Fibroblast of skin of scalp (primary cell): ENCODE measurements at regions not wholly inside any gene's neighbourhood (a gene's known extent, or its start where the extent isn't known, plus 50 kb on each side); places are given as distances from the start of the nearest gene placed in this dataset.
"Not testable (repeated sequence)": the region's sequence is repeated elsewhere in the genome, so short reads cannot be mapped to it uniquely, and the experiment has no call there.

Experiments used
- DNase-seq: peaks from one replicate; pipeline ENCODE4 v3.0.0-alpha.2; 2013

GRCh38 chr11:38711110-38711509 lies 2113.1 kb upstream of the RAG2 start:
- no peak for DNase-seq

DNA sequence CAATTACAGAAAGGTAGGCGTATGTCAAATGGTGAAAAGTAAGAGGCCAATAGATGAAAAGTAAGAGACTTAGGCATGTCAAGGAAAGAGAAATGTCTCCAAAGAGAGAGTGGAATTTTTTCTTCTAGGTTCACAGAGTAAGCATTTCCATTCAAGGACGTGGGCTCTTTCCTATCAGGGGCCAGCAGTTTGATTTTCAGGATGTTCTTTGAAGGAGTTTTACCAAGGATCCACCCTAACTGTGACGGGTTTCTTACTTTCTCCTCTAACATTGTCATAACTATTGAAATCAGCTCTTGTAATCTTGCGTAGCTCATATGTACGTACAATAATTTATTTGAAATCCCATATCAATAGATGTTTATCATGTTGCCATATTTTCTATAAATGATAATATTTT lies 2112.2 kb upstream of the RAG2 start:
- no peak for DNase-seq

GRCh38 chr11:38700111-38700510 lies 2102.1 kb upstream of the RAG2 start:
- DNase-seq, result no peak

DNA sequence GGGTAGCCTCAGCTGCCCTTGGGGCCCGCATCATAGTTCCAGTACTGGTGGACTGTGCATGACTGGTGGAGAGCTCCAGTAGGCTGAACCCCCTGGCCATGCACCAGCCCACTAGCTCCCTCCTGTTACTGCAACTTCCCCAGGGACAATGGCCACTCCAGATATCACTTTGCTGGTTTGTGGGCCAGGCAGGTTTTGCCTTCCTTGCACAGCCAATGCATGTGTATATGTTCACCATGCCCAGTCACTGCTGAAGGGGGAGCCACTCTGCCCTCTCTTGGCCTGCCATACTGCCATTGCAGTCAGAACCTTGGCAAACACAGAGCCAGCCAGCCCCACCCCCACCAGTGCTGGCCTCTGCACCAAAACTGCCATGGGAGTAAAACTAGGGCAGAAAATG lies 2095.3 kb upstream of the RAG2 start:
- DNase-seq, result no peak

- not testable (repeated sequence) for DNase-seq
Observed at GRCh38 chr11:38690211-38690610, 2092.2 kb upstream of the RAG2 start.

DNA sequence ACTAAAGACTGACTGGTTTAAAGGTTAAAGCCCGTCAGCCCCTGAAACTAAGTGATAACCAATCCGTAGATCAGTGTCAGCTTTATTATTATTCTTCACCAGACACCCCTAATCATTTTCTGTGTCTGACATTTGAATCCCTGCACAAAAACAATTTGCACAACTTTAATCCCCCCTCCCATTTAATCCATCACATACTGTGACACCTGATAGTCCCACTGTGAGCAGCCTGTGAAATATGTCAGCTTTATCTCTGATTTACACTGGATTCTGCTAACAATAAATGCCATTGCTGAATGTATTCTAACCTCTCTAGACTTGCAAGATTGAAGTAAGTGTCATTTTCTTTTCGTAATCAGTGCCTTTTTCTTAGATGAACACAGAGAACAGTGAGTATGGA lies 2089.0 kb upstream of the RAG2 start:
- DNase-seq, result no peak

GRCh38 chr11:38683484-38683883 lies 2085.4 kb upstream of the RAG2 start:
- no peak for DNase-seq

- no peak for DNase-seq
Observed at GRCh38 chr11:38680746-38681145, 2082.7 kb upstream of the RAG2 start.

DNA sequence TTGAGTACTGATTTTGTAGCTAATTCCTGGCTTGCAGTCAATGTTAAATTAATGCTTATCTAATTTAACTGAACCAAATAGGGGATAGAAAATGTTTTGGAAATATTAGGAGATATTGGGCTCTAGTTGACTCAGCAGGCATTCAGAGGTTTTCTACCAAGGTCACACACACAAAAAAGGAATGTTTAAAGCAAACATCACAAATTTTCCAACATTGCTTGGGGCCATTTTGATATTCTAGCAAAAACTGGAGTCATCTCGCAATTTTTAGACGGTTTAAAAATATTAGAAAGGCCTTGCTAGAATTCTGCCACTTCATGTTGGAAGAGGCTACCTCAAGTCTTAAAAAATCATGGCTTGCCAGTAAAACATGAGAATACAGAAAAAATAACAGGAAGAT lies 2082.1 kb upstream of the RAG2 start:
- no peak for DNase-seq

- no peak for DNase-seq
Observed at GRCh38 chr11:38672445-38672844, 2074.4 kb upstream of the RAG2 start.

DNA sequence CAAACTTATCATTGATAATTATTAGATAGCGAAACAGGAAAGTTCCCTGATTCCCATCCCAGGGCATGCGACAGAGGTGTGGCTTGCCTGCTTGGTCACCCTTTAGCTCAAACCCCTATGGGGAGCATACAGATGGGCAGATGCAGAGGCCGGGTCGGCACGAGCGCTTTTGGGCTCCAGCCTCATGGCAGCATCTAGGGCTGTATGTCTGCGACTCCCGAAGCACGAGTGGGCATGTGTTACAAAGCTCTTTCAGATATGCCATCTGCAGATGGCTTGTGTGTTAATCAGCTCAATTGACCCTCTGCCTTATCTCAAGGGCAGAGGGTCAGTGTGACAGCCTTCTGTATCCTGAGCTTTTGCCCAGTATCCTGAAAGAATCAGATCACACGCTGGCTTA lies 2069.3 kb upstream of the RAG2 start:
- DNase-seq, result no peak

DNA sequence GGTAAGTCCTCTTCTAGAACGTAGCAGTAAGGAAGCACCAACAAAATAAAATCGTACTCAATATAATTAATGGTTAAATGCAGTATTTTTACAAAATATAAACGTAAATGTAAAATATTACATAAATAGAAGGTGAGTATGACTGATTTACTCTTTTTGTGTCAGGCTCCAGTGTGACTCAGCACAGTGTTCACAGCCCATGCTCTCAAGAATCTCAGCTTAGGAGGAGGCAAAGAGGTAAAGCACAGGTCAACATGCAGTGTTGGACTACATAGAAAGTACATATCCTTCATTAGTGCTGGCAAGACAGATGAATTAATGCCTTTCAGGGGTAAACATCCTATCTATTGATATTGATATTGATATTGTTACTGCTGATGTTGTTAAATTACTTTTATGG lies 2050.6 kb upstream of the RAG2 start:
- DNase-seq, result no peak

DNA sequence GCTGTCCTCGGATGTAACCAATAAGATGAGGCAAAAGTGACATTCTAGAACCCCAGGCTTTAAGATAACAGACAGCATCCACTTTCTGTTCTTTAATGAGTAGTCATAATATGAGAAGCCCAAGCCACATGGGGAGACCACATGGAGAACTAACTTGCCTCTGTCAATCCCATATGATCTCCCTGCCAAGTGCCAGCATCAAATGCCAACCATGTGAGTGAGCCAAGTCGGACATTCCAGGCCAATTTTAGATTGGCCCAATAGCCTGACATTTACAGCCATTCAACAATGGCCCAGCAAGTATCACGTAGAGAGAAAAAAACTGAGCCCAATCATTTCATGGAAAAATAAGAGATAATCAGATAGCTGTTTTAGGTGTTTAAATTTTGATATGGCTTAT lies 2048.3 kb upstream of the RAG2 start:
- DNase-seq, result no peak

DNA sequence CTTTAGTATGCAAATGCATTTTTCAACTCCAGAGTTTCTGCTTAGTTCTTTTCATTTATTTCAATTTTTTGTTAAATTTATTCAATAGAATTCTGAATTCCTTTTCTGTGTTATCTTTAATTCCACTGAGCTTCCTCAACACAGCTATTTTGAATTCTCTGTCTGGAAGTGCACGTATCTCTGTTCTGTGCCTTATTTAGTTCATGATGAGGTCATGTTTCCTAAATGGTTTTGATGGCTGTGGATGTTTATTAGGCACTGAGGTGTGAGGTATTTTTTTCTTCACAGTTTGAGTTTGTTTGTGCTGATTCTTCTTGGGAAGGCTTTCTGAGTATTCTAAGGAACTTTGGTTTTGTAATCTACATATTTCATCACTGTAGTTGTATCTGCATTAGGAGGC lies 2042.8 kb upstream of the RAG2 start:
- DNase-seq, result no peak

- no peak for DNase-seq
Observed at GRCh38 chr11:38612701-38613100, 2014.7 kb upstream of the RAG2 start.

DNA sequence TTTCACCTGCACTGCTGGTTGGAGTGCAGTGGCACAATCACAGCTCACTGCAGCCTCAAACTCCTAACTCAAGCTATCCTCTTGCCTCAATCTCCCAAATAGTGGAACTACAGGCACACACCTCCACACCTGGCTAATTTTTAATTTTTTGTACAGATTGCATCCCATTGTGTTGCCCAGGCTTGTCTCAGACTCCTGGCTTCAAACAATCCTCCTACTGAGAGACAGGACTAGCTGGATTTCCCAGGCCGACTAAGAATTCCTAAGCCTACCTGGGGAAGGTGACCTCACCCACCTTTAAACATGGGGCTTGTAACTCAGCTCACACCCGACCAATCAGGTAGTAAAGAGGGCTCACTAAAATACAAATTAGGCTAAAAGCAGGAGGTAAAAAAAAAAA lies 2003.3 kb upstream of the RAG2 start:
- DNase-seq, result not testable (repeated sequence)

- no peak for DNase-seq
Observed at GRCh38 chr11:38598418-38598817, 2000.4 kb upstream of the RAG2 start.

GRCh38 chr11:38595359-38596016 lies 1997.5 kb upstream of the RAG2 start:
- not testable (repeated sequence) for DNase-seq

- no peak for DNase-seq
Observed at GRCh38 chr11:38594895-38595294, 1996.9 kb upstream of the RAG2 start.

DNA sequence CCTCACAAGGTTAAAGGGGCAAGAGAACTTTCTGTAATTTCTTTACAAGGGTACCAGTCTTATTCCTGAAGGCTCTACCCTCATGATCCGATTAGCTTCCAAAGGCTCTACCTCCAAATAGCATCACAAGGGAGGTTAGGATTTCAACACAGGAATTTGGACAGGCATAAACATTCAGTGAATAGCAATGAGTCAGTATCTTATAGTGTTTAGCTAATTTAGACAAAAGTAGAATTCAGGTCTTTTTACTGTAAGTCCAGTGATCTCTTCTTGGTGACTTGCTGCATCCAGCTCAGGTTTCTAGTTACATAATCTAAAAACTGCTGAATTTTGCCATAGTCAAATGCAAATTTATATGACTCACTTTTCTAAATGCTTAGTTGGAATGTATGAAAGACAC lies 1995.6 kb upstream of the RAG2 start:
- peak; percentile 13 for DNase-seq

DNA sequence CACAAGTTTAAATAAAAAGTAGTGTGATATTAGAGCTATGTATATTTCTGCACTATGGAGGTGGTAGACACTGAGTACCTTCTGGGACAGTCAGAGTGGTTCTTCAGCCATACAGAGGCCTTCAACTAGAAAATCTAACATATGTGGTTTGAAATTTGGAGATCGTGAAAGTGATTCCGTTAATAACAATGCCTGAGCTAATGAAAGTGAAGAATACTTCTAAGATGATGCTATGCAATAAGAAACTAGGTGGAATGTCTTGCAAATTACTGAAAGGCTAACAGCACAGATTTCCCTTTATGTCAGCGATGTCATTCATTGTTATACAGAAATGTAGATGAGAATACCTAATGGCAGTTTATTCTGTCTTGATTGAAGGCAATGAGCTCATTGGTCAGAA lies 1984.7 kb upstream of the RAG2 start:
- DNase-seq, result peak; percentile 17

DNA sequence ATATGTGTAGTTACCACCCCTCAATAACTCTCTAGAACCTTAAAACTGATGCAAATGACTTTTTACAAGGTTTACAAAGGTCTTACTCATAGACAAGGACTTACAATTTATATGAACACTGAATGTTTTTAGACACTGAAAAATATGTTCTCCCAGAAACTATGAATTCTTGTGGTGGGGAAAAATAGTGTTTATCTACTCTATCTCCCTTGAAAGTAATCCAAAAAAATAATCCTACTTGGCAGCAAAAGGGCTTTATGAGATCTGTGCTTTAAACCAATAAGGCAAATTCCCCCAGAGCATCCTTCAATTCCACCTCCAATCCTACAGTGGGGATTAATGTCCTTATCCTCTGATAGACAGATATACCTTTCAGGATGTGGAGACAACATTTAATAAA lies 1984.1 kb upstream of the RAG2 start:
- peak; percentile 67 for DNase-seq

- no peak for DNase-seq
Observed at GRCh38 chr11:38577769-38578168, 1979.7 kb upstream of the RAG2 start.

DNA sequence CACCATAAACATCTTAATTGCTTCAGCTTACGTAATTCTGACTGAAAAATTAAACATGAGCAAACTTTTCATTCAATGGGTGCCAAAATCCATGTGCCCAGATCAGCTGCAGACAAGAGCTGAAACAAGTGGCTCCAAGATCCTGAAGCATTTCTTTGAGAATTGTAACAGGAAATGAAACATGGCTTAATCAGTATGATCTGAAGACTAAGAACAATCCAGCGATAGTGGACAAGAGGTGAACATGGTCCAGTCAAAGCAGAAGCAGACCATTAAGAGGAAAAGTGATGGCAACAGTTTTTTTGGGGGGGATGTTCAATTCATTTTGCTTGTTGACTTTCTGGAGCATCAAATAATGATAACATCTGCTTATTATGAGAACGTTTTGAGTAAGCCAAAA lies 1964.5 kb upstream of the RAG2 start:
- no peak for DNase-seq

- DNase-seq, result peak; percentile 34
Observed at GRCh38 chr11:38553148-38553547, 1955.1 kb upstream of the RAG2 start.
